Bronchial epithelial cell (primary cell): ENCODE measurements at regions not wholly inside any gene's neighbourhood (a gene's known extent, or its start where the extent isn't known, plus 50 kb on each side); places are given as distances from the start of the nearest gene placed in this dataset.
A peak's percentile ranks its signal among the peaks of the same experiment; 100 is the strongest.

Experiments used
- DNase-seq: peaks from one replicate; pipeline ENCODE4 v3.0.0-alpha.2; 2010; ENCODE audit warnings: low read depth
- FAIRE-seq: peaks from 2 replicates; lab custom pipeline; 2011; peaks lifted over from hg19 to GRCh38; lab: Jason Lieb, UNC
- H3K27me3 ChIP-seq: 2 replicates; pipeline ENCODE4 v1.5.1; 2011; ENCODE audit warnings: low read length; ENCODE audit not compliant: control insufficient read depth, insufficient read depth
- H3K36me3 ChIP-seq: 2 replicates; pipeline ENCODE4 v1.5.1; 2011; ENCODE audit warnings: low read length; ENCODE audit not compliant: control insufficient read depth, insufficient read depth
- H3K4me3 ChIP-seq: 2 replicates; pipeline ENCODE4 v1.5.1; 2011; ENCODE audit warnings: mild to moderate bottlenecking, low read depth, low read length, control low read depth
- CTCF ChIP-seq: IDR thresholded peaks from 2 replicates; pipeline ENCODE4 v1.5.1; 2011; ENCODE audit warnings: mild to moderate bottlenecking, moderate library complexity, low read length, control low read depth, inconsistent platforms; ENCODE audit not compliant: insufficient read depth, severe bottlenecking

DNA sequence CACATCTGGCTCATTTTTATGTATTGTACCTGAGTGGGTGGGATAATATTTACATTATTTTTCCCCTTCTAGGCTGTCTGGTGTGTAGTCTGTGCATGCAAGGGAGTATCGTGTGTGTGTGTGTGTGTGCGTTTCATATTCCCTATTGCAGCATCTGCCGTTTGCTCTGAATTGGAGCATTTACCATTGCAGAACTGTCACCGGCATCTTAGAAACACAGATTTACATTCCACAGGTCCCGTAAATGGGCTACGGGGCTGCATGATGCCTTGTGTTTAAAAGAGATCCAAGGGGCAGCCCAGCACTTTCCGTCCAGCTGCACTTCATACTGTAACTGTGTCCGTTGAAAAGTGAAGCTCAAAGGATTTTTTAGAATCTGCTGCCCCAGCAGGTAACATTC is 167.1 kb upstream of the KIAA1217 start:
- FAIRE-seq, result no peak

DNA sequence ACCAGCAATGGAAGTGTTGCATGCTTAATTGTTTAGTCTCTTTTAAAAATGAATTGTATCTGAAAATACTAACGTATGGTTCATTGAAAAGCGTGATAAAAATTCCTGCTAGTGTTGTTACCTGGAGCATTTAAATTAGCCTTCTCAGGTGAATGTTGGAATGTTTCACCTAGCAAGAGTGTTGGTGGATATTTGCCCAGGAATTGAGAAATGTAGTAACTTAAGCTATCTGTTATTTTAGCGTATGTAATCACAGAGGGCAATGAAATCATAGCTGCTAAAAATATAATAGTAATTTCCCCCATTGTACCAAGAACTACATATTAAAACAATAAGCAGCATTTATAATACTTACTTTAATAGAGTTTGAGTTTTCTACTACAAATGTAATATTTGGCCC is 166.1 kb upstream of the KIAA1217 start:
- H3K27me3 ChIP-seq, result peaks cover 11% of the 10 kb centered on the region

More for the DNA sequence above, 167.1 kb upstream of the KIAA1217 start:
- TF ChIP-seq CTCF, result no peak
- H3K27me3 ChIP-seq, result peaks cover 11% of the 10 kb centered on the region
- no peak for DNase-seq
- H3K4me3 ChIP-seq, result no peak overlapping the region
- no peaks in the 10 kb centered on the region for H3K36me3 ChIP-seq

DNA sequence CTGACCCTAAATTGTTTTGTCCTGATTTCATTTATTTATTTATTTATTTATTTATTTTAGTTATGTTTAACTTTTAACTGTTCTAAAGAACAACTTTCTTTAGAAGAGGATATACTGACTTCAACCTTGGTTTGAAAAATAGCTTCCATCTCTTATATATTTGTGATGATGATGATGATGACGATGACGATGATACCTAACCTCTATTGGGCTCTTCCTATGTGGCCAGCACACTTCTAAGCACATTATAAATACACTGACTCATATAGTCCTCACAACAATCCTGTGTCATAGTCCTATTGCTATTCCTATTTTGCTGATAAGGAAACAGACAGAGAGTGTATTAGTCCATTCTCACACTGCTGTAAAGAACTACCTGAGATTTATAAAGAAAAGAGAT is 162.9 kb upstream of the KIAA1217 start:
- no peak for DNase-seq
- no peak overlapping the region for H3K4me3 ChIP-seq
- TF ChIP-seq CTCF, result no peak
- H3K36me3 ChIP-seq, result no peaks in the 10 kb centered on the region
- no peak for FAIRE-seq
- H3K27me3 ChIP-seq, result peaks cover 10% of the 10 kb centered on the region

More for the DNA sequence above, 166.1 kb upstream of the KIAA1217 start:
- no peak for TF ChIP-seq CTCF
- H3K36me3 ChIP-seq, result no peaks in the 10 kb centered on the region
- DNase-seq, result no peak
- no peak for FAIRE-seq
- no peak overlapping the region for H3K4me3 ChIP-seq

- FAIRE-seq (no peak), DNase-seq (no peak)
- Histone ChIP-seq H3K36me3 (no peaks in the 10 kb centered on the region), H3K4me3 (no peak overlapping the region), H3K27me3 (peaks cover 2% of the 10 kb centered on the region)
- TF ChIP-seq CTCF, result no peak
These were observed 161.8 kb upstream of the KIAA1217 start for GRCh38 chr10:24047176-24047575.

- Histone ChIP-seq H3K36me3 (no peaks in the 10 kb centered on the region), H3K4me3 (no peak overlapping the region)
- peak; percentile 93 for DNase-seq
These were observed 154.5 kb upstream of the KIAA1217 start for GRCh38 chr10:24054421-24054820.

More at GRCh38 chr10:24054421-24054820, 154.5 kb upstream of the KIAA1217 start:
- no peak for TF ChIP-seq CTCF
- H3K27me3 ChIP-seq, result no peaks in the 10 kb centered on the region
- FAIRE-seq, result no peak
